GM12874 (cell line): ENCODE measurements at regions not wholly inside any gene's neighbourhood (a gene's known extent, or its start where the extent isn't known, plus 50 kb on each side); places are given as distances from the start of the nearest gene placed in this dataset.

ENCODE experiments used
- CTCF ChIP-seq: IDR thresholded peaks from 2 replicates; pipeline ENCODE4 v1.5.1; 2011; ENCODE audit warnings: low read depth, mild to moderate bottlenecking, control low read depth, low read length, moderate library complexity; ENCODE audit not compliant: insufficient read depth

DNA sequence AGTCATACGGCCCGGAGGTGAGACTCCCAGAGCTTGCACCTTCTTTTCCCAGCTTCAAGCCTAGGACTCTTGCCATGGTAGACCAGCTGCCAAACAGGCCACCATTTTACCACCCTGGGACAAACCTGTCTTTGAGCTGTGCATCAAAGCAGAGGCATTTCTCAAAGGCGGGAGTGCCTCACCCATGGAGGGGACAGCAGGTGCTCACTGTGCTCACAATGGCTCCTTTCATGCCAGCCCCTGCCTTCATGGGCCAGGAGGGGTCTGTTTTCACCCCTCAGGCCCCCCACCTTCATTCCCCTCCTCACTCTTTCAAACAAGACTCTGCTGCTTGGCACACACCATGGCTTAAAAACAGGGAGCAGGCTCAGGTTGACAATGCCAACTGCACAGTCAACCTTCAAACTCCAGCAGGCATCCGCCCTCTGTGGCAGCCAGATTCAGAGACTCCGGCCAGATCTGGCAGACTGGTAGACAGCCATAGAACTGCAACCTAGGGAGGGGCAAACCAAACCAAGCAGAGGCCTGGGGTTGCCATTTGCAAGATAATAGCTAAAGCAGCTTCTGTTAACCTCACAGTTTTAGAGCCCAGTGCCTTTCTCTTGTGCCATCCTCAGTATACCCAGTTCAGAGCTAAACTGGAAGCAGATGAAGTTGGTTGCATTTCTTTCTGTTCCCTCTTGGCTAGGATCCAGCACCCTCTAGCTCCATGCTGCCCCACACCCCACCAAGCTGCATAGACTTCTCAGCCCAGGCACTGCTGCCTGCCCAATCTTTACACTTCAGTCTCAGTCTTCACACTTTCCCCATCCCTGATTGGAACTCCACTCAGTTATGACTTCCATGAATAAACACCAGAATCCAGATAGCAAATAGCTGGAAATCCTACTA is 93.9 kb upstream of the SPATA13 start:
- TF ChIP-seq CTCF = no peak

- TF ChIP-seq CTCF = no peak
These were observed 92.0 kb upstream of the SPATA13 start for GRCh38 chr13:24068472-24068871.

DNA sequence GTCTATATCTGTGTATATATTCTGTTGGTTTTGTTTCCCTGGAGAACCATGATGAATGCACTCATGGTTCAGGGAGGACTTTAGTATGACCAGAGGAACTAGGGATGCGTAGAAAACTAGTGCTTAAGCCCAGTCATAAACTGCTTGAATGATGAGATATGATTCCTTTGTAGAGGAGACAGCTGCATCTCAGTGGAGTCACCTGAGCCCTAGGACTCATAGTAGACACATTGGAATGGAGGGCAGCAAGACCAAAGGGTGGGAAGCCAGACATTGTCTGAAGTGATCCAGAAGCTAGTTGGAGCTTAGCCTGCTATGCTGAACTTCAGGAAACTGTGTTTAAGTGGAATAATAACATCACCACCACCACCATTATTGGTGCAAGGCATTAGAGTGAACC is 89.5 kb upstream of the SPATA13 start:
- TF ChIP-seq CTCF = no peak

DNA sequence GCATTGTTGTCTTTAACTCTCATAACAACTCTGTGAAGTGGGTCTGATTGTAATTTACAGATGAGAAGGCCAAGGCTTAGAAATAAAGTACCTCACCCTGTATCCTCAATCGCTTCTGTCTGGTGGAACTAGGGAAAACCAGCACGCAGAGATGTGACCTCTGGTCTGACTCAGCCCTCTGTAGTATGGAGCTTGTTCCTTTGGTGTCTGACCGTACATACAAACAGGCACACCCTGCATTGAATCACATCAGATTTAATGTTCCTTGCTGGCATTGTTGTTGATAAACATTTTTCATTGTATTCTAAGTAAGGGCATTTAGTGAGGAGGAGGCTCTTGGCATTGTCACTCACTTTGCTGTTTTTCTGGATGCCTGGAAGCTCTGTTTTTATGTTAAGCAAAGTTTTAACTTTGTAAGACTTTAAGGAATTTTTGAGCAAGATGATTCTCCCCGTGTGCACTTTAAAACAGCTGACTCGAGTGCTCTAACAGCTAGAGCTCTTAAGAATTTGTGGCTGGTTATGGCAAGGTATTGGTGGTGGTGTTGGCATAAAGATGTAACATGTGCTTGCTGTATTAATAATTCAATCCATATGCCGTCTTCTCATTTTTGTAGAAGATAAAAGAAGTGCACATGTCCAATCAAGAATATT is 89.0 kb upstream of the SPATA13 start:
- no peak for TF ChIP-seq CTCF

DNA sequence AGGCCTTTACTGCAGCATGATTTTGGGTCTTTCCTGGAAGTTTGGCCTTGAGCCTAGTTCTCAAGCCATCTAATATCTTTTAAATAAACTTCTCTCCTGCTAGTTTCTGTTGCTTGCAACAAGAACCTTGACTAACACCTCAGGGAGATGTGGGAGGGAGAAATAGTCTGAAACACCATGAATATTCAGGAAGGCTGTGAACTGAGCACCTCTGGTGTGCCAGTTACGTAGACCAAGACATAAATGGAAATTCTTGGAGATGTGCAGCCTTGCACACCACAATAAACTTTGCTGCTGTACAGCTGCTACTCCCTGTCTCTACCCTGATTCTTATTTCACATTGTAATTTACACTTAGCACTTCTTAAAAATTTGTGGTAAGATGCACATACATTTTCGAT is 86.9 kb upstream of the SPATA13 start:
- no peak for TF ChIP-seq CTCF

- TF ChIP-seq CTCF = no peak
These were observed 85.8 kb upstream of the SPATA13 start for GRCh38 chr13:24074678-24075077.

- no peak for TF ChIP-seq CTCF
These were observed 85.2 kb upstream of the SPATA13 start for GRCh38 chr13:24075137-24075975.
